Endothelial cell of umbilical vein (primary cell): ENCODE measurements at regions not wholly inside any gene's neighbourhood (a gene's known extent, or its start where the extent isn't known, plus 50 kb on each side); places are given as distances from the start of the nearest gene placed in this dataset.

Experiments used
- BruUV-seq: library from RNA; stranded (reverse); fragments of 400-500 nt; replicated peaks from 2 replicates; lab custom pipeline; 2021; lab: Mats Ljungman, UMichigan
- CTCF ChIA-PET: fragments of 300-600, 350-600 bp; sonication (Branson Sonifier 250); formaldehyde crosslinking; loops from one replicate; lab custom pipeline; 2021; ENCODE audit warnings: antibody characterized with exemption, inconsistent platforms; lab: Charles Lee
- POLR2A ChIA-PET: fragments of 300-600, 350-600 bp; sonication (Branson Sonifier 250); formaldehyde crosslinking; loops from one replicate; lab custom pipeline; 2021; ENCODE audit warnings: antibody characterized with exemption, inconsistent platforms; lab: Charles Lee
- DNase-seq: peaks from one replicate; pipeline ENCODE4 v3.0.0-alpha.2; 2011; ENCODE audit warnings: low read depth, low spot score
- FAIRE-seq: peaks from 2 replicates; lab custom pipeline; 2011; peaks lifted over from hg19 to GRCh38; lab: Jason Lieb, UNC
- H2AFZ ChIP-seq: 2 replicates; pipeline ENCODE4 v1.6.0; 2012; ENCODE audit warnings: low read depth, low read length, control low read depth, inconsistent platforms
- H3K27ac ChIP-seq: 2 replicates; pipeline ENCODE4 v1.5.1; 2011; ENCODE audit warnings: low read depth, mild to moderate bottlenecking, control low read depth, low read length, moderate library complexity; ENCODE audit not compliant: insufficient read depth
- H3K27me3 ChIP-seq, 2 experiments: 2 replicates each; pipeline versions ENCODE4 v1.6.0 to v1.6.1; 2011; ENCODE audit warnings: low read length in 2 of 2, mixed read lengths in 1 of 2; ENCODE audit not compliant: control insufficient read depth in 2 of 2, insufficient read depth in 2 of 2
- H3K36me3 ChIP-seq, 2 experiments: 2 replicates in 1 of 2; 3 replicates in 1 of 2; pipeline ENCODE4 v1.5.1; 2011; ENCODE audit warnings: low read length in 2 of 2, mild to moderate bottlenecking in 1 of 2, moderate library complexity in 1 of 2; ENCODE audit not compliant: control insufficient read depth in 2 of 2, insufficient read depth in 2 of 2; ENCODE audit errors: extremely low read depth in 1 of 2
- H3K4me1 ChIP-seq: 3 replicates; pipeline ENCODE4 v1.5.1; 2011; ENCODE audit warnings: mild to moderate bottlenecking, low read length; ENCODE audit not compliant: control insufficient read depth, insufficient read depth; ENCODE audit errors: extremely low read depth
- H3K4me2 ChIP-seq: 2 replicates; pipeline ENCODE4 v1.6.1; 2011; ENCODE audit warnings: low read length, control low read depth, mixed read lengths; ENCODE audit not compliant: insufficient read depth
- H3K4me3 ChIP-seq, 3 experiments: fragments of 200-600 bp in 1 of 3; sonication (generic), shearing (Covaris generic) in 1 of 3; replicated peaks in 1 of 3; 2 replicates each; pipeline ENCODE4 v1.5.1; 2011 to 2016; ENCODE audit warnings: control low read depth in 3 of 3, low read length in 3 of 3, mild to moderate bottlenecking in 2 of 3, inconsistent platforms in 1 of 3, low read depth in 1 of 3, moderate library complexity in 1 of 3; ENCODE audit not compliant: insufficient read depth in 1 of 3
- H3K79me2 ChIP-seq: 2 replicates; pipeline ENCODE4 v1.6.0; 2012; ENCODE audit warnings: low read length, inconsistent platforms; ENCODE audit not compliant: control insufficient read depth, insufficient read depth
- H3K9ac ChIP-seq: replicated peaks from 2 replicates; pipeline ENCODE3; 2011; ENCODE audit warnings: low read length, control low read depth; ENCODE audit not compliant: insufficient read depth; ENCODE audit errors: extremely low read depth
- H3K9me1 ChIP-seq: replicated peaks from 3 replicates; pipeline ENCODE4 v1.6.0; 2011; ENCODE audit warnings: mild to moderate bottlenecking, low read length; ENCODE audit not compliant: control insufficient read depth, insufficient read depth; ENCODE audit errors: extremely low read depth
- H3K9me3 ChIP-seq: replicated peaks from 2 replicates; pipeline ENCODE4 v1.5.1; 2012; ENCODE audit warnings: low read length, inconsistent platforms; ENCODE audit not compliant: control insufficient read depth, insufficient read depth
- H4K20me1 ChIP-seq: replicated peaks from 2 replicates; pipeline ENCODE3; 2011; ENCODE audit warnings: mild to moderate bottlenecking, low read length; ENCODE audit not compliant: control insufficient read depth, insufficient read depth; ENCODE audit errors: extremely low read depth
- EZH2 ChIP-seq: IDR thresholded peaks from 2 replicates; pipeline ENCODE4 v1.6.1; 2012; ENCODE audit warnings: borderline replicate concordance, low read depth, mild to moderate bottlenecking, moderate library complexity, low read length, inconsistent platforms; ENCODE audit not compliant: severe bottlenecking
- FOS ChIP-seq: IDR thresholded peaks from 2 replicates; pipeline ENCODE4 v1.6.1; 2011; ENCODE audit warnings: mild to moderate bottlenecking, low read length, moderate library complexity, borderline replicate concordance; ENCODE audit not compliant: insufficient read depth
- GATA2 ChIP-seq: IDR thresholded peaks from 2 replicates; pipeline ENCODE4 v1.7.0; 2011; ENCODE audit warnings: low read depth, mild to moderate bottlenecking, moderate library complexity, mixed read lengths, low read length; ENCODE audit not compliant: insufficient read length, insufficient read depth
- JUN ChIP-seq: IDR thresholded peaks from 2 replicates; pipeline ENCODE4 v1.6.1; 2011; ENCODE audit warnings: borderline replicate concordance, low read depth; ENCODE audit not compliant: insufficient read length, insufficient read depth
- MYC ChIP-seq: IDR thresholded peaks from one replicate; pipeline ENCODE4 v1.6.1; 2011; ENCODE audit warnings: mild to moderate bottlenecking, low read depth, low read length
- POLR2A ChIP-seq: IDR thresholded peaks from 2 replicates; pipeline ENCODE4 v1.6.1; 2012; ENCODE audit warnings: low read depth, mild to moderate bottlenecking, control low read depth, low read length
- POLR2AphosphoS5 ChIP-seq: IDR thresholded peaks from 2 replicates; pipeline ENCODE4 v1.6.1; 2012; ENCODE audit warnings: low read depth, mild to moderate bottlenecking, control low read depth, low read length, moderate library complexity; ENCODE audit not compliant: insufficient read depth
- dilution Hi-C: fragments of 300-500 bp; cut with MboI; formaldehyde crosslinking; loops from one replicate; pipeline ENCODE4 v1.15.0; 2019; ENCODE audit warnings: low sequenced_read_pairs; ENCODE audit not compliant: extremely low pct_ligation_motif_present
- intact Hi-C: fragments of 100-400 bp; cut with micrococcal nuclease; formaldehyde crosslinking; loops from one replicate; pipeline ENCODE4 v1.10.0; 2022
- TF ChIP-seq, protein P1 (sequence below): IDR thresholded peaks from 2 replicates; pipeline ENCODE4 v1.6.1; 2011; ENCODE audit not compliant: insufficient read depth, insufficient read length
- TF ChIP-seq, protein P2 (sequence below), 2 donors: IDR thresholded peaks; 1 replicate in 1 of 2; 2 replicates in 1 of 2; pipeline ENCODE4 v1.5.1; 2011; ENCODE audit warnings: low read length in 2 of 2, mild to moderate bottlenecking in 2 of 2, moderate library complexity in 2 of 2, control low read depth in 1 of 2, inconsistent platforms in 1 of 2, low read depth in 1 of 2; ENCODE audit not compliant: insufficient read depth in 1 of 2; ENCODE audit errors: extremely low read depth in 1 of 2

DNA sequence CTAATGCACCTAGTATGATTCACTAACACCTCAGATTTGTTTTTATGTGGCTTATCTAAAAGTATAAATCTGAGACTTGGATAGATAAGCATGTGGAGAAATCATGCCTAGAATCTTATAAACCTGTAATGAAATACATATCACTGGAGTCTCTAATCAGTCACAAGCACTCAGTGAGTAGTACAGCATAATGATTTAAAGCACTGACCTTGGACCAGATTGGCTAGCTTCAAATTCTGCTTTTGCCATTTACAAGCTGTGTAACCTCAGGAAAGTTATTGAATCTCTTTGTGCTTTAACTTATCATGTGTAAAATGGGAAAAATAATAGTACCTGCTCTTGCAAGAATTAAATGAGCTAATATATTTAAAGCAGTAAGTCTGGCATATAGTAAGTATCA is 61.2 kb upstream of the ALDH1A1 start:
- Histone ChIP-seq H3K4me3 (peak overlapping the region in 2 of 3 experiments; percentile 16 to 27), H3K27me3 (no peaks in the 10 kb centered on the region), H3K36me3 (no peaks in the 10 kb centered on the region), H3K79me2 (no peaks in the 10 kb centered on the region), H3K9me3 (no peaks in the 10 kb centered on the region), H3K4me1 (peaks cover 19% of the 10 kb centered on the region), H4K20me1 (no peaks in the 10 kb centered on the region), H3K9me1 (no peaks in the 10 kb centered on the region), H3K4me2 (peak overlapping the region; percentile 57), H2AFZ (peak overlapping the region; percentile 14), H3K9ac (peak overlapping the region; percentile 40), H3K27ac (peak overlapping the region; percentile 42)
- no peak for FAIRE-seq
- POLR2A ChIA-PET: interaction anchor here (0.9 to 1.2 kb wide), 2 partner anchors 43 to 66 kb away, joined by 3 read pairs; no protein-coding TSS in a partner anchor
- CTCF ChIA-PET: interaction anchor here (0.8 to 3.6 kb wide), 7 partner anchors 8 to 157 kb away, joined by 3 to 25 read pairs (median 4); no protein-coding TSS in a partner anchor
- no TSS peak for BruUV-seq
- peak; percentile 59 for DNase-seq
- dilution Hi-C loops (no loop called here), intact Hi-C loops (no loop called here)
- TF ChIP-seq GATA2 (peak; percentile 49), MYC (no peak)

DNA sequence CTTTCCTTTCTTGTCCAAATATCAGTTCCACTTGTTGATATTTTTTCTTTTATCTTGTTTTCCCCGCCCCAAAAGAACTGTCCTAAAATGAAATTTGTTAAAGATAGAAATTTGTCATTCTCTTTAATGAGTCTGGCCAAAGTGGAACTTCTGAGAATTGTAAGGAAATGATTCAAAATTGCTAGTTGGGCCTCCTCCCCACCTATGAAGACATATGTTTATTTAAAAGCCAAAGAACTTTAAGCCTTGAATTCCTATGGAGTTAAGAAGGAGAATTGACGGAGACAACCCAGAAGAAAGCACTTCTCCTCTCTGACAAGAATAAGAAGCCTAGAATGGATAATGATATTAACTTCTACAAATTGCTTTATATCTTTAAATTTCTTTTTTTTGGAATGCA is 59.1 kb upstream of the ALDH1A1 start:
- DNase-seq: peak; percentile 46
- H4K20me1 ChIP-seq: no peaks in the 10 kb centered on the region
- H3K9me1 ChIP-seq: no peaks in the 10 kb centered on the region
- no peak overlapping the region for H2AFZ ChIP-seq
- TF ChIP-seq MYC: no peak
- TF ChIP-seq, protein P1, sequence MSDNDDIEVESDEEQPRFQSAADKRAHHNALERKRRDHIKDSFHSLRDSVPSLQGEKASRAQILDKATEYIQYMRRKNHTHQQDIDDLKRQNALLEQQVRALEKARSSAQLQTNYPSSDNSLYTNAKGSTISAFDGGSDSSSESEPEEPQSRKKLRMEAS: no peak
- TF ChIP-seq, protein P2, sequence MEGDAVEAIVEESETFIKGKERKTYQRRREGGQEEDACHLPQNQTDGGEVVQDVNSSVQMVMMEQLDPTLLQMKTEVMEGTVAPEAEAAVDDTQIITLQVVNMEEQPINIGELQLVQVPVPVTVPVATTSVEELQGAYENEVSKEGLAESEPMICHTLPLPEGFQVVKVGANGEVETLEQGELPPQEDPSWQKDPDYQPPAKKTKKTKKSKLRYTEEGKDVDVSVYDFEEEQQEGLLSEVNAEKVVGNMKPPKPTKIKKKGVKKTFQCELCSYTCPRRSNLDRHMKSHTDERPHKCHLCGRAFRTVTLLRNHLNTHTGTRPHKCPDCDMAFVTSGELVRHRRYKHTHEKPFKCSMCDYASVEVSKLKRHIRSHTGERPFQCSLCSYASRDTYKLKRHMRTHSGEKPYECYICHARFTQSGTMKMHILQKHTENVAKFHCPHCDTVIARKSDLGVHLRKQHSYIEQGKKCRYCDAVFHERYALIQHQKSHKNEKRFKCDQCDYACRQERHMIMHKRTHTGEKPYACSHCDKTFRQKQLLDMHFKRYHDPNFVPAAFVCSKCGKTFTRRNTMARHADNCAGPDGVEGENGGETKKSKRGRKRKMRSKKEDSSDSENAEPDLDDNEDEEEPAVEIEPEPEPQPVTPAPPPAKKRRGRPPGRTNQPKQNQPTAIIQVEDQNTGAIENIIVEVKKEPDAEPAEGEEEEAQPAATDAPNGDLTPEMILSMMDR (IDR thresholded peaks at IDR 0.05; ENCODE audit: extremely low read depth in 1 of 2, insufficient read depth in 1 of 2, low read depth in 1 of 2, low read length in 2 of 2): no peak
- TF ChIP-seq GATA2: no peak
- TF ChIP-seq FOS: no peak
- TF ChIP-seq EZH2: no peak
- TF ChIP-seq POLR2A: no peak
- TF ChIP-seq JUN: no peak
- TF ChIP-seq POLR2AphosphoS5: no peak
- H3K4me2 ChIP-seq: peak overlapping the region; percentile 46
- no TSS peak for BruUV-seq
- peak overlapping the region in 2 of 3 experiments; percentile 7 to 8 for H3K4me3 ChIP-seq
- no peaks in the 10 kb centered on the region for H3K9me3 ChIP-seq
- H3K79me2 ChIP-seq: no peaks in the 10 kb centered on the region
- H3K27ac ChIP-seq: peak overlapping the region; percentile 65
- H3K36me3 ChIP-seq: no peaks in the 10 kb centered on the region
- intact Hi-C loops (loop anchor here (1.0 to 2.0 kb wide), 2 partner anchors 15 to 59 kb away; partner anchors contain the start of gene ALDH1A1), dilution Hi-C loops (no loop called here)
- H3K9ac ChIP-seq: no peak overlapping the region
- POLR2A ChIA-PET: no interaction called here
- H3K27me3 ChIP-seq: no peaks in the 10 kb centered on the region
- H3K4me1 ChIP-seq: peaks cover 33% of the 10 kb centered on the region
- CTCF ChIA-PET: no interaction called here
- no peak for FAIRE-seq
